COLO829 (cell line): ENCODE measurements at regions not wholly inside any gene's neighbourhood (a gene's known extent, or its start where the extent isn't known, plus 50 kb on each side); places are given as distances from the start of the nearest gene placed in this dataset.
"Not testable (repeated sequence)": the region's sequence is repeated elsewhere in the genome, so short reads cannot be mapped to it uniquely, and the experiment has no call there.

Experiments
- DNase-seq: peaks from one replicate; pipeline ENCODE4 v3.0.0; 2012; ENCODE audit warnings: low spot score

DNA sequence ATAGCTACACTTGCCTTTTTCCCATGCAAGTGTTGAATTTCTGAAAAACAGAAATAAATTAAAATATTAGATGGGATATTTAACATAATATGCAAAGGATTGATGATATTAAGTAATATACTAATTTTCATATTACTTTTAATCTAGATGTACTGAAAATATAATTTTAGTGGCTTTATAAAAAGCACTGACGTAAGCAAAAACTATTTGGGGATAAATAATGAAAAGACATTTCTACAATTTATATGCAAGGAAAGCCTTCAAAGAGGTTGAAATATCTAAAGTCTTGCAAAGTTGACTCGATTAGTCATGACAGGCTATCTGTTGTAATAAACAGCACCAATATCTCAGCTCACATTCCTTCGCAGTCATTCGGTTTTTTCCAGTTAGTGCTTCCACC lies 94.9 kb upstream of the ABCB5 start:
- no peak for DNase-seq

GRCh38 chr7:20521243-20521642 lies 94.2 kb upstream of the ABCB5 start:
- DNase-seq, result no peak

DNA sequence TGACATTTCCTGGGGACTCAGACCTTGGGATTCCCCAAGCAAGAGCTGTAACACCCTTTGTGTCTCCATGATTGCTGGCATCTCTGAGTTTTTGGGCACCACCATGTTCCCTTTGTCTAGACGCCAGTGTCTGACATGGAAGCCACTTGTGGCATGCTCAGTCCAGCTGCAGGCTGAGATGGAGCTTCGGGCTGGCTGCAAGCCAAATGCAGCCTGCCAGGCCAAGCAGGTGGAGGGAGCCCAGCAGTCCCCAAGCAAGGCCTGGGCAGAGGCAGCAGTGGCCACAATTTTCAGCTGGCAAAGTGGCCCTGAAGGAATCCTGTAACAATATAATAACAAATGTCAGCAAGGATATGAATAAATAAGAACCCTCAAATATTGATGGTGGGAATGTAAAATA lies 86.2 kb upstream of the ABCB5 start:
- no peak for DNase-seq

DNA sequence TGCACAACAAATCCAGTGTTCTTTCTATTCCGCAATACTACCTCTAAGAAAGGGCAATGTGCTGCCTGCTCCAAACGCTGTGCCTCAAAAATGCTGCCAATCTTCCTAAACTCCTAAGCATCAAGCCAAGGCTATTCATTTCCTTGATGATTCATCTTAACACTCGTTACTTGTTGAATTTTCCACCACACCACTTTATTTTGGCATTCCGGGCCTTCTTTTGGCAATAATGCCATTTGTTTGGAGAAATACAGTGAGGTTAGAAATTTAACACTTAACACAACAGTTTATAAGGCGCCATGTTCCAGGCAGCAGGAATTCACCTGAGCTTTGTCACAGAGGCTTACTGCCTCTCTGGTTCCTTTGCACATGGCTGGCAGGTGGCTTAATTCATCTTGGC lies 82.6 kb upstream of the ABCB5 start:
- no peak for DNase-seq

DNA sequence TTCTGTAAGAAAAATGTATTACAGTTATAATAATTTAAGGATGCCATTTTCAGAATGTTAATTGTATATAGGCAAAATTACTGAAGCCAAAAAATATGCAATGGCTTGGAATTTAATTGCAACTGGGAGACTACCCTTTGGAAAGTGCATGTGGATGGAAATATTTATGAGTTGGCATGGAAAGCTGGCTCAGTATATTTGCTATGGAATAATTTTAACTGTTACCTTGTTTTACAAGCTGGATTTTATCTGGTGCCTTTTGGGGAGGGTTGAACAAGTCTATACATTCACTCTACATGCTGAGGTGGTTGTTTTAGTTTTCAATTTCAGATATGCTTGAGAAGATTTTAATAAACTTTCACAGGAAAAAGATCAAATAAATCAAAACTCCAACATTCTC lies 80.9 kb upstream of the ABCB5 start:
- no peak for DNase-seq

- no peak for DNase-seq
Measured at GRCh38 chr7:20535541-20535940, 79.9 kb upstream of the ABCB5 start.

DNA sequence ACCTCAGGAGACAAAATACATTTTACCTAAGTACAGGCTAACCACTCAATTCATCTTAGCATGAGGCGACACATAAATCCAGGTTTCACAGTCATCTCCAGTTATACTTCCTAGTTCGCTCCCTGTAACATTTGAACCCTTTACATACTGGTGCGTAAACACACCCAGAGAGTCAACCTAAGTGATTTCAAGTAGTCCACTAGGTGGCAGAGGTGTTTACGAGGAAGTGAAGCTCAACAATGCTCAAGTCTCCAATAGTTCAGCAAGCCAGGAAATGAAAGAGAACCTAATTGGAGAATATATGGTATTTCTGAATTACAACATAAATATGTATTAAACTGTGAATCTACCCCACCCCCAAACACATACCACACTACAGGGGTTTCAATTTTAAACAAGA lies 76.3 kb upstream of the ABCB5 start:
- DNase-seq, result no peak

DNA sequence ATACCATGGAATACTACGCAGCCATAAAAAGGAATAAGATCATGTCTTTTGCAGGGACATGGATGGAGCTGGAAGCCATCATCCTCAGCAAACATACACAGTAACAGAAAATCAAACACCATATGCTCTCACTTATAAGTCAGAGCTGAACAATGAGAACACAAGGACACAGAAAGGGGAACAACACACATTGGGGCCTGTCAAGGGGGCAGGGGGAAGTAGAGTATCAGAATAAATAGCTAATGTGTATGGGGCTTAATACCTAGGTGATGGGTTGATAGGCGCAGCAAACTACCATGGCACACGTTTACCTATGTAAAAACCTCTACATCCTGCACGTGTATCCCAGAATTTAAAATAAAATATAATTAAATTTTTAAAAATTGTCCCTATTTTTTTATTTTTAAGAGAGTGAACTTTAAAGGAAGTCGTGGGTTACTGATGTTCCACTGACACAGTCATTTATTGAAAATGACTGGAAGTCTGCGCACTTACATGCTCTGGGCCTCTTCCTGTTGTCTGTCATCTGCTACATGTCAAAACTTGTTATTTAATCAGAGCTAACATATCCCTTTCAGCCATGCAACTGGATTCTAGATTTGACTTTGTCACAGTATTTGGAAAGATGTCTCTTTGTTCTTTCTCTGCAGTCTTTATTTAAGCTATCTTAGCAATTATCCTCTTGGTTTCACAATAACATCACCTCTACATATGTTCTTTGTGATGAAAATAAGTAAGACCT lies 73.7 kb upstream of the ABCB5 start:
- no peak for DNase-seq

- no peak for DNase-seq
Measured at GRCh38 chr7:20542594-20542993, 72.9 kb upstream of the ABCB5 start.

- no peak for DNase-seq
Measured at GRCh38 chr7:20543500-20543899, 72.0 kb upstream of the ABCB5 start.

DNA sequence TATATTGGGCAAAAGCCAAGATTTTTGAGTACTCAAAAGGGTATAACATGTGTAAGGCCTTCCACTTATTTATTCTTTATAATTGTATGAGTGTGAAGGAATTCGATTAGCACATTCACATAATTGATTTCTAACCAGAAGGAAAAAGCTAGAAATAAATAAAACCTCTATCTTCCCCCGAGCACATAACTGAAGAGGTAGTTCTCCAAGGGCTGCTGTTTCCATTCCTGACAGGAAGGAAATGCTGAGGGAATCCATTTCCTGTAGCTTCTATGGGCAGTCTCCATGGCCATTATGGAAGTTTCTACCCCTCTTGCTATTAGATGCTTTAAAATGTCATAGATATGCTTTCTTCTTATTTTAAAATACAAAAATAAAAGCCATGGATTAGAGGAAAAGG lies 70.5 kb upstream of the ABCB5 start:
- DNase-seq, result no peak

DNA sequence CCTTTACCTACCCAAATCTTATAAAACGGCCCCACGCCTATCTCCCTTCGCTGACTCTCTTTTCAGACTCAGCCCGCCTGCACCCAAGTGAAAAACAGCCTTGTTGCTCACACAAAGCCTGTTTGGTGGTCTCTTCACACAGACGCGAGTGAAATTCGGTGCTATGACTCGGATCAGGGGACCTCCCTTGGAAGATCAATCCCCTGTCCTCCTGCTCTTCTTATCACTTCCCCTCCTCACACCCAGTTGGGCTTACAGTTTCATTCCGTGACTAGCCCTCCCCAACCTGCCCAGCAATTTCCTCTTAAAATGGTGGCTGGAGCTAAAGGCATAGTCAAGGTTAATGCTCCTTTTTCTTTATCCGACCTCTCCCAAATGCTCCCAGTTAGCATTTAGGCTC lies 68.5 kb upstream of the ABCB5 start:
- not testable (repeated sequence) for DNase-seq

DNA sequence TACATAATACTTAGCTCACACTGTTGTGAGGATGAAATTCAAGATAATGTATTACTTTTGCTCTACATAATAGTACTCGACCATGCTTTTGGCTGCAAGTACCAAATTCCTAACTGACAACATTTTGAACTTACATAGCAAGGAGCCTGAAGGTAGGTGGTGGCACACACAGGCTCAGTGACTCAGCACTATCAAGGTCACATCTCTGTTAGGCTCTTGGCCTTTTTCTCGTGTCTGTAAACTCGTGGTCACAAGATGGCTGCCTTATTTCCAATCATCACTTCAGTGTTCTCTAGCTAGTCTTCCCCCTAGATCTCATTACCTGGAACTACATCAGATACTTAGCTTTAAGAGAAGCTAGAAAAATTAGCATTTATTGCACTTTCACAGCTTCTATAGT lies 61.4 kb upstream of the ABCB5 start:
- DNase-seq, result no peak

DNA sequence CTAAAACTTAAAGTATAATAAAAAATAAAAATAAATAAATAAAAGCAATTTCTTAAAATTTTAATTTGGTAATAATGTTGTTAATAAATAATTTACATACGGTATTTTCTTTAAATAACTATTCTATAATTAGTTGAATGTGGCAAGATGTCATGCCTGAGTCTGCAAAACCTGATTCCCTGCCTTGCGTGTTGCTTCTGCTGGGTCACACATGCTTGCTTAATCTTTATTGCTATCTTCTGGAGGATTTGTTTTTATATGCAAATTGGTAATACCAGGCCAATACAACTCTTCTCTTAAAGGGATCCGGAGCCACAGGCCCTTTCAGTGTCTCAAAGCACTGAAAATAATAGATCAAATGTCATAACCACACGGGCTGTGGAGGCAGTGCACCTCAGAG lies 59.4 kb upstream of the ABCB5 start:
- no peak for DNase-seq

DNA sequence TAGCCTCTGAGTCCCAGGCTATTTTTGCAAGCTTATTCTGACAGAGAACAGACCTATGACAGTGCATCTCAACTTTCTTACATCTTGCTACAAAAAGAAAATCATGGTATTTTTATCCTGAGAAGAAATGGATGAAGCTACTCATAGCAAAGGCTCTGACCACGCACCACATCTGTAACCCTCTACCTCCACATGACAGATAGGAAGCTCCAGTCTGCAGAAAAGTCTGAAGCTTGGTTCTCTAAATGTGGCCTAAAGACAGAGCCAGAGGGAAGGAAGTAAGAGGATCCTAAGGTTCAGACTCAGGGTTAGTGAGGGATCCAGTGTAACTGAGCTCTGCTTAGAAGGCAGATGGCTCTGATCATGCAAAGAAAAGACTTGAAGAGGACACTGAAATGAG lies 58.4 kb upstream of the ABCB5 start:
- no peak for DNase-seq

DNA sequence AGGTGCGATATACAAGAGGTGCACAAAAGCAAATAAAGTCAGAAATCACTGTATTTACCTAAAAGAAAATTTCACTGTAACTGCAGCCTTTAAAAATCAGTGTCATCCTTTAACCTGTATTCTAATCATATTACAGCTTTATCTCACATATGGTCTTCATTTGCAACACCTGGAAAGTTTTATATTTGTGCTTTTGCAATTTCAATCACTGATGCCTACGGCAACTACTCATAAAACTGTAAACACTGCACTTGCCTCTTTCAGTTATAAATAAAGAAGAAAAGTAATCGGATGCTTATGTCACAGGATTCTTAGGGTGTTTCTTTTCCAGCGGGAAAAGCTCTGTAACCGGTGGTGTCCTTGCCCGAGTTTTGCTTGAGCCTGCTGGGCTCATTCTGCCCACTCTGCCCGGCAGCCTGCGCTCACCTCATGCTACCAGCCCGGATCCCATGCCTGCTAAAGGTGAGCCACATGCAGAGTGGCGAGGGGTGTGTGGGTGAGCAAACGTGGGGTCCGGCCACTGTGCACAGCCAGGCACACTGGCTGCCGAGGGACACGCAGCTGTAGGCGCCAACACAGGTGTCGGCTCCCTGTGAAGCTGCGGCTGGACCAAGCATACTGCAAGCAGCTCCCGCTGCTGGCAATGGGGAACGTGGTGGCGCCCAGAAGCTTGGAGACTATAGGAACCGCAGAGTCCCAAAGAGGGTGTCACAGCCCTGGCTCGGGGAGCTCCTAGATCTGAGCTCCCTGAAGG lies 56.3 kb upstream of the ABCB5 start:
- DNase-seq, result no peak

DNA sequence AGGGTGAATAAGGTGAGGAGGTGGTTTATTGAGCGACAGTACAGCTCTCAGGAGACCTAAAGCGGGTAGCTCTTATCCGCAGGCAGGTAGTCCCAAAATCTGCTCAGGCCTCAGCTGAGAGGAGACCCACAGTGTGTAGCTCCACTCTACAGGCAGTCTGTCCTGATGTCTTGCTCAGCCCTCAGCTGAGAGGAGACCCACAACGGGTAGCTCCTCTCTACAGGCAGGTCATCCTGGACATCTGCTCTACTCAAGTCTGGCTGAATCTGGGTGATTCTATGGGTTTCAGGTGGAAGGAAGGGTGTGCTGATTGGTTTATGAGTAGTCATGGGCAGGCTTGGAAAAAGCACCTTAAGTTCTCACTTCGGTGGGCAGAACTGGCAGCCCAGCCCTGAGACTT lies 55.6 kb upstream of the ABCB5 start:
- DNase-seq, result no peak

DNA sequence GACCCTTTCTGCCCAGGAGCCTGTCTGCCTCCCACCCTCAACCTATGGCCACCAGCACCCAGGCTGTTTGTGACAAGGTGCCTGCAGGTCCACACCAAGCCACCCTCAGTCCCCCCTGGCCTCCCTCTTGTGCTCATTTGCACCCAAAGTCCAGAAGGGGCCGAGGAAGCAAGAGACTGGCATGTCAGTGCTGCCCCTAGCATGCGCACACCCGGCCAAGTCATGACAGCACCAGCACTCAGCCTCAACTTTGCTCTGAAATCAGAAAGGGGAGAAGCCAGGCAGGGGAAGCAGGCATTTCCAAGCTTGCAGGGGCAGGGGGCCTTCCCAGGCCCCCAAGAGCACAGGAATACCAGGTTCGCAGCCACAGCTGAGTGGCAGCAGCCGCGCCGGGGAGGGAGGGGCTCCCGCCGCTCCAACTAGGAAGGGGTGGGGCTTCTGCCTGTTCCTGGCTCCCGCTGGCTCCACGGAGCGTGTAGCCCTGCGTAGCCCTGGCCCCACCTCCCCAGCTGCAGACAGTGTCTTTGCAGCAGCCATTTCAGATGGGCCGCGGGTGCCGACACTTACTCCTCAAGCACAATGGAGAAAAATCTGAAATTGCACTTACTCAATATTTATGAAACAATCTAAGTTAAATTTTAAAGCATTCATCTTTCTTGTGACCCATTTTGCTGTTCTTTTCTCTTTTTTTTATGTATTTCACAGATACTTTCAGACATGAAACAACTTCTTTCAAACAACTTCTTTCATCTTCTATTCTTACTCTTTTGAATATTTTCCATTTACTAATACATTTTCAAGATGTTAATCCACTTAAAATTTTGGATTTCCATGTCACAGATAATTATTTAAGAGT lies 54.9 kb upstream of the ABCB5 start:
- no peak for DNase-seq

- peak; percentile 97 for DNase-seq
Measured at GRCh38 chr7:20561466-20561865, 54.0 kb upstream of the ABCB5 start.

DNA sequence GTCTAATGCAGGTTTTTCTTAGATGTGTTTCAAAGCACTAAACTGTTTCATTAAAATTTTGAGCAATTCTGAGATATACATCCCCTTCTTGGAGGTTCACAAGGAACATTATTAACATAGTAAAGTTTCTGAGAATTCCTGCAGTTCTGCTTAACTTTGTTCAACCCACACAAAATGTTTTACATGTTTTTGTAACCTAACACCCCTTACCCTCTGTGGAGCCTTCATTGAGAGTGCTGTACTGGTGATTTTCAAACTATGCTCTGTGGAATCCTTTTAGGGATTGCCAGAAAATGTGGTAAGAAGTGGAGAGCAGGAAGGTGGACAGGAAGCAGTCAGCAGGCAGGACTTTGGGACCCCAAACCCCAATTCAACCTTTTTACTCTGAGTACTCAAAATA lies 53.6 kb upstream of the ABCB5 start:
- peak; percentile 72 for DNase-seq

DNA sequence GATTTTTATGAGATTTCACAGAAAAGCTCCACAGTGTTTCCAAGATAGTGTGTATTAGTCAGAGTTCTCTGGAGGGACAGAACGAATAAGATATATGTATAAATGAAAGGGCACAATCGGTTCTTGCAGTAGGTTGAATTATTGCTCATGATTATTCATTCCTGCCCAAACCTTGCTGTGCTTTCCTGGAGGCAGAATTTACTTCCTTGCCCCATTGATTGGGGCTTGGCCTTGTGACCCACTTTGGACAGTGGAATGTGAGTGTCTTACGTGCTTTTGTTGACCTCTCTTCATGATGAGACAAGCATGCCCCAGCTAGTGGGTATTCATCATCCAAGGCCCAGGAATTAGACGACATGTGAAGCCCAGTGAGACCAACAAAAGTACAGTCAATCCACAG lies 53.0 kb upstream of the ABCB5 start:
- peak; percentile 84 for DNase-seq
